ENCODE measurements at regions not wholly inside any gene's neighbourhood (a gene's known extent, or its start where the extent isn't known, plus 50 kb on each side); places are given as distances from the start of the nearest gene placed in this dataset.

GRCh38 chr1:36667256-36667655 is 184.5 kb upstream of the CSF3R start:
- no peaks in the 10 kb centered on the region for H3K79me2 ChIP-seq (ENCODE audit: low read length)
- TF ChIP-seq EZH2phosphoT487 (IDR thresholded peaks at IDR 0.05; ENCODE audit: low read length) (no peak), CTCF (IDR thresholded peaks at IDR 0.05; ENCODE audit: low read length) (no peak), EZH2 (optimal IDR thresholded peaks at IDR 0.05; ENCODE audit: low read depth, low read length) (no peak)
- no peaks in the 10 kb centered on the region for H3K36me3 ChIP-seq (replicated peaks; ENCODE audit: insufficient read depth, low read length)
- H3K9me2 ChIP-seq (replicated peaks; ENCODE audit: insufficient read depth, low read length) = no peaks in the 10 kb centered on the region
- H3K4me3 ChIP-seq (ENCODE audit: low read length) = no peak overlapping the region
- H3K4me2 ChIP-seq (ENCODE audit: low read depth, low read length) = no peak overlapping the region
- H3K4me1 ChIP-seq (ENCODE audit: low read length) = peaks cover 17% of the 10 kb centered on the region
- no peak overlapping the region for H3K9ac ChIP-seq (ENCODE audit: low read length)
- H3K27me3 ChIP-seq (replicated peaks; ENCODE audit: insufficient read depth, low read length) = peaks cover 35% of the 10 kb centered on the region
- 0 out of 2 replicates have a peak, but pooled peaks cover 2% of the 10 kb centered on the region for H3F3A ChIP-seq (ENCODE audit: insufficient read depth, low read length)
- no peaks in the 10 kb centered on the region for H3K9me3 ChIP-seq (replicated peaks; ENCODE audit: insufficient read depth, low read length)
- no peaks in the 10 kb centered on the region for H4K20me1 ChIP-seq (ENCODE audit: insufficient read depth, low read length)
- DNase-seq = no peak
- no peak overlapping the region for H2AFZ ChIP-seq (ENCODE audit: low read length)
- H3K27ac ChIP-seq (ENCODE audit: low read length) = no peak overlapping the region

GRCh38 chr1:36665478-36666080 is 182.9 kb upstream of the CSF3R start:
- Histone ChIP-seq H3K4me2 (ENCODE audit: low read depth, low read length) (peak overlapping the region; percentile 23; the same call in 1 of the 2 replicates), H3K27me3 (replicated peaks; ENCODE audit: insufficient read depth, low read length) (peaks cover 31% of the 10 kb centered on the region; the same call in 1 of the 2 replicates), H3K4me3 (ENCODE audit: low read length) (no peak overlapping the region), H3K9ac (ENCODE audit: low read length) (no peak overlapping the region), H3F3A (ENCODE audit: insufficient read depth, low read length) (0 out of 2 replicates have a peak, but pooled peaks cover 2% of the 10 kb centered on the region), H3K36me3 (replicated peaks; ENCODE audit: insufficient read depth, low read length) (no peaks in the 10 kb centered on the region), H2AFZ (ENCODE audit: low read length) (no peak overlapping the region), H3K27ac (ENCODE audit: low read length) (peak overlapping the region; percentile 57; the same call in 1 of the 2 replicates), H4K20me1 (ENCODE audit: insufficient read depth, low read length) (no peaks in the 10 kb centered on the region), H3K79me2 (ENCODE audit: low read length) (no peaks in the 10 kb centered on the region), H3K4me1 (ENCODE audit: low read length) (peaks cover 17% of the 10 kb centered on the region), H3K9me3 (replicated peaks; ENCODE audit: insufficient read depth, low read length) (no peaks in the 10 kb centered on the region), H3K9me2 (replicated peaks; ENCODE audit: insufficient read depth, low read length) (no peaks in the 10 kb centered on the region)
- DNase-seq = peak; percentile 26
- no peak for TF ChIP-seq CTCF (IDR thresholded peaks at IDR 0.05; ENCODE audit: low read length)
- no peak for TF ChIP-seq EZH2 (optimal IDR thresholded peaks at IDR 0.05; ENCODE audit: low read depth, low read length)
- no peak for TF ChIP-seq EZH2phosphoT487 (IDR thresholded peaks at IDR 0.05; ENCODE audit: low read length)

- H3K4me1 ChIP-seq (ENCODE audit: low read length) = peaks cover 17% of the 10 kb centered on the region
- TF ChIP-seq EZH2phosphoT487 (IDR thresholded peaks at IDR 0.05; ENCODE audit: low read length) (no peak), EZH2 (optimal IDR thresholded peaks at IDR 0.05; ENCODE audit: low read depth, low read length) (no peak), CTCF (IDR thresholded peaks at IDR 0.05; ENCODE audit: low read length) (no peak)
- H3K9ac ChIP-seq (ENCODE audit: low read length) = no peak overlapping the region
- no peaks in the 10 kb centered on the region for H3K9me2 ChIP-seq (replicated peaks; ENCODE audit: insufficient read depth, low read length)
- no peaks in the 10 kb centered on the region for H3K9me3 ChIP-seq (replicated peaks; ENCODE audit: insufficient read depth, low read length)
- DNase-seq = no peak
- H3K4me3 ChIP-seq (ENCODE audit: low read length) = no peak overlapping the region
- no peak overlapping the region for H2AFZ ChIP-seq (ENCODE audit: low read length)
- H3F3A ChIP-seq (ENCODE audit: insufficient read depth, low read length) = 0 out of 2 replicates have a peak, but pooled peaks cover 2% of the 10 kb centered on the region
- no peaks in the 10 kb centered on the region for H3K79me2 ChIP-seq (ENCODE audit: low read length)
- H3K4me2 ChIP-seq (ENCODE audit: low read depth, low read length) = peak overlapping the region; percentile 23; the same call in 1 of the 2 replicates
- H3K36me3 ChIP-seq (replicated peaks; ENCODE audit: insufficient read depth, low read length) = no peaks in the 10 kb centered on the region
- H3K27me3 ChIP-seq (replicated peaks; ENCODE audit: insufficient read depth, low read length) = peaks cover 36% of the 10 kb centered on the region; the same call in 1 of the 2 replicates
- peak overlapping the region; percentile 57 for H3K27ac ChIP-seq (ENCODE audit: low read length)
- no peaks in the 10 kb centered on the region for H4K20me1 ChIP-seq (ENCODE audit: insufficient read depth, low read length)
These were observed 182.0 kb upstream of the CSF3R start for GRCh38 chr1:36664571-36665287.
